ENCODE measurements at regions not wholly inside any gene's neighbourhood (a gene's known extent, or its start where the extent isn't known, plus 50 kb on each side); places are given as distances from the start of the nearest gene placed in this dataset.

- DNase-seq (ENCODE audit: insufficient read length, low spot score): no peak
- no peak for FAIRE-seq
Observed at GRCh38 chr3:117669774-117670173, 960.2 kb downstream of the TUSC7 start.

DNA sequence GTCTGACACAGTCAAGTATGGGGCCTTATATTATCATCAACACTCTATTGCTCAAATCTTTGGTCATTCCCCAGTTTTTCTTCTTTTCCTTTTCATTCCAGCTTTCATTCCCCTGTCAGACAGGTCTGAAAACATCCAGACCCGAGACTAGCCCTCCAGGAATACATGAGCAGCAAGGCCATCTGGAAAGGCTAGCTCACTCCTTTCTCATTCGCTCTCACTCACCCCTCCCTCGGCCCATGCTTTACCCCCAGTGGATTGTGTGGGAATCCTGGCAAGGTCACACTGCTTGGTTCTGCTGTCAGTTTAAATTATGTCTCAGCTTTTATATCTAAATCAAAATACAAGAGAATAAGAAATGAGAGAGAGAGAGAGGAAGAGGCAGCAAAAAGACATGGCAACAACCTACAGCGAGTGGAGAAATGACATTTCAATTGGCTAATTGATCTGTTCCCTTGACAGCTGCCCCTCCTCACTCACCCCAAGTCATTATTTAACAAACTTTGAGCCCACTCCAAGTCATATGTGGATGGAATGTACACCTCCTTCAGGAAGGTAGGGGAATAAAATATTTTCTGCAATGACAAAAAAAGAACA lies 962.2 kb downstream of the TUSC7 start:
- DNase-seq (ENCODE audit: insufficient read length, low spot score) (no peak), FAIRE-seq (no peak)

- FAIRE-seq: no peak
- no peak for DNase-seq (ENCODE audit: insufficient read length, low spot score)
Observed at GRCh38 chr3:117674321-117674720, 964.7 kb downstream of the TUSC7 start.

DNA sequence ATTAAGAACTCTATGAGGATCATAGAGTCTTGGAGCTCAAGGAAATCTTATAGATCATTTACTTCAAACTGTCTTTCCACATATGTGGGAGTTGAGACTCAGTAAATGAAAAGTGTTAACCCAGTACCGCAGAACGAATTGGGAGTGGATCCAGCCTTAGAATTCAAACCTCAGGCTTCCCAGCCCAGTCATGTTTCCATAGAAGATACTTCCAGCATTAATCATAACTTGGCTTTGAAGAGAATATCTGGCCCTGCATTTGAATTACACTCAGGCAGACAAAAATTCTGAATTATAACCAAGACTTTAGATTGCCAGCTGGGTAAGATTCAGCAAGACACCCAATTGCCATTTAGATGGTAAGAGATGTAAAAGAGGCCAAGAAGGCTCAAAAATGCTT lies 972.0 kb downstream of the TUSC7 start:
- DNase-seq (ENCODE audit: insufficient read length, low spot score) (no peak), FAIRE-seq (no peak)

GRCh38 chr3:117687096-117687495 lies 977.5 kb downstream of the TUSC7 start:
- no peak for FAIRE-seq
- no peak for DNase-seq (ENCODE audit: insufficient read length, low spot score)

GRCh38 chr3:117688583-117688982 lies 979.0 kb downstream of the TUSC7 start:
- no peak for DNase-seq (ENCODE audit: insufficient read length, low spot score)
- FAIRE-seq: no peak

- FAIRE-seq: no peak
Observed at GRCh38 chr3:117691526-117691925, 981.9 kb downstream of the TUSC7 start.

GRCh38 chr3:117692416-117692995 lies 982.9 kb downstream of the TUSC7 start:
- DNase-seq (ENCODE audit: insufficient read length, low spot score): no peak
- no peak for FAIRE-seq

More at GRCh38 chr3:117691526-117691925, 981.9 kb downstream of the TUSC7 start:
- no peak for DNase-seq (ENCODE audit: insufficient read length, low spot score)

- FAIRE-seq (no peak), DNase-seq (ENCODE audit: insufficient read length, low spot score) (no peak)
Observed at GRCh38 chr3:117695321-117695720, 985.7 kb downstream of the TUSC7 start.

DNA sequence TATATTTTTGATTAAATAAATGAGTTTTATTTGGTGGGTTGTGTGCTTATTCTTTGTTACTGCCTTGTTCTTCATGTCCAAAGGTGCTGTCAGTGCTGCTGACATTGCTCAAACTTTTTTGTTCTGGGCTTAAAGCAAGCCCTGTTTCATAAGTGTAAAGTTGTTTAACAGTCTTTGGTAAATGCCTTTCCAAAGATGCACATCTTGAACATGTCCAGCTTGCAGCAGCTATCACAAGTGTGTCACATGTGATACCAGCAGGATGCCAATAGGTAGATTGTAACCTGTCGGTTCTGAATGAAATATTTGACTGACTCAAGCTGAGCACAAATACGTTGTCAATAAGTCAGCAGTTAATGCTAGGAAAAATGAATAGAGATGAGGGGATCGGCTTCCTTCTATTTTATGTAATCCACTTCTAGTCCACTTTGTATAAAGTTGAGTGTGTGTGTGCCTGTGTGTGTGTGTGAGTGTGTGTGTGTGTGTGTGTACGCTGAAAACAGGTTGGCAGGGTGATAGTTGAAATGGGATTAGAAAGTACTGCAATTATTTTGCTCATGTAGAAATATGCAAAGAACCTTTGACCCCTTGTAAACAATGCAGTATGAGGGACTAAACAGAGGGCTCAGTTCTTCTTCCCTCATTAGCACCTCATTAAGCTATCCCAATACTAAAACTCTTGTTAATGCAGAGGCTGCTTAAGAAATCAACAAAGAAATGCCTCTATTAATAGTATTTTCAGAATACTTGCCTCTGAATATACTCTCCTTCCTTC lies 986.5 kb downstream of the TUSC7 start:
- no peak for DNase-seq (ENCODE audit: insufficient read length, low spot score)
- no peak for FAIRE-seq

DNA sequence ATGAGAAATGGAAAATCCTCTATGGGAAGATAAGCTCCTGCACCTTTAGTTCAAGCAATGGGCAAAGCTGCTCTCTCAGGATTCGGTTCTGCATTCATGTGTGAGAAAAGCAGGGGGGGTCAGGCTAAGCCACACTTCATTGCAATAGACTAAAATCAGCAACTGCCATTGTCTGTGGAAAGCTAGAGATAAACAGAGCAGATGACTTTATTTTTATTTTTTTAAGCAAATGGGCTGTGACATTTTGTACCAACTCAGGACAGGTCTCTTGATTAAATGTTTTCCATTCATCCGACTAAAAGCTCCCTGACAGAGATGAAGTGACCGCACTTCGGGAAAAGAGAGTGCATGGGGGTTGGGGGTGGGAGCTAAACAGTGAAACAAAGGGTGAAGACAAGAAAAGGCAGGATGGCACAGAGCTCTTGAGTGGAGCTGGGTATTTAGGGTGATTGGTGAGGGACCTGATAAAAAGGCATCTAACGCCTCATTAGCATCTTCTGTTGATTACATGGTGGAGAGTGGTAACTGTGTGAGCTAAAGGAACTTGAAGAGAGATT lies 987.4 kb downstream of the TUSC7 start:
- no peak for FAIRE-seq
- DNase-seq (ENCODE audit: insufficient read length, low spot score): no peak

GRCh38 chr3:117699058-117699457 lies 989.5 kb downstream of the TUSC7 start:
- FAIRE-seq: no peak
- no peak for DNase-seq (ENCODE audit: insufficient read length, low spot score)

DNA sequence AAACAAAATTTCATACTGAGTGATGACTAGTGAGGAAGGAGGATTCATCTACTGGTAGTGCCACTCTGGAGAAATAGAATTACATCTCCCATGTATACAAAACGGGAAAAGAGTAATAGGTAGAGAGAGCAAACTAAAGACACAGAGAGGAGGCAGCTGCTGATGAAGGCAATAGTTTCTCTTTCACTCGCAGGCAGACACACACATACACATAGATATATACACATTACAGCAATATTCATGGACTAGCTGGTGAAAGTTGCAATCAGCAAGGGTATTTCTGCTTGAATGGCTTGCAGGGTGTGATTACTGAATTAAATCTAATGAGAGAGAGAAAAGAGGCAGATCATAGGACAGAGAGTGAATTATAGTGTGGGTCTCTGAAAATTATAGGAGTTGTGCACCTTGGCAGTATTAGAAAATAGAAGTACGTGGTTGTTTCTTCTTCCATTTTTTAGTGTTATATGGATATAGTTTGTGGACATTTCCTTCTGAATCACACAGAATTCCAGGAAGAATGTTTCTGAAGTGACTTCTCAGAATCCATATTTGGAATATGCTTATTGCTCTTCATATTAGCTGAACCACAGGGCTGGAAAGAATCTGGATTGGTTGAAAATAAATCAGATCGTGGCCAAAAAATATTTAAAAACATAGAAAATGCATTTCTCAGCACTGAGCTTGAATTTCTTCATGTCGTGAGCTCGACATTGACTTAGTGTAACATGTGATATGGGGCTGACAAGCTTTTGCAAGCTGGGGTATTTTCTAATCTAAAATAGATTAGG lies 991.2 kb downstream of the TUSC7 start:
- no peak for FAIRE-seq
- no peak for DNase-seq (ENCODE audit: insufficient read length, low spot score)

DNA sequence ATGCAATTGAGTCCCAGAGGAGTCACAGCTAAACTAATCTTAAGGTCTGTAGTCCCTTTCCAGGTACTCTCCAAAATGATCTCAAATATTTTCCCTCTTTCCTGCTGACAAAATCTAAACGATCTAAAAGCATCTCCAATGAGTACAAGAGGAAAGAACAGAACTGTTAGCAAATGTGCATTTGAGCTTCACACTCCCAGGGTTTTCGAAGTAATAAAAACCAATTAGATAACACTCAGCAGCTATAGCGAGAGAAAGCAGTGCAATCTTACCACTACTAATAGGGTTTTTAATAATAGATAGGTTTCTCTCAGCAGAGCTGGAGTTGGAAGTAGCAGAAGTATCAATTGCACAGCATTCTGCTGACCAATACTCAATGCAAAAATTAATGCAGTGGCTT lies 995.4 kb downstream of the TUSC7 start:
- no peak for DNase-seq (ENCODE audit: insufficient read length, low spot score)
- no peak for FAIRE-seq

GRCh38 chr3:117706037-117706436 lies 996.5 kb downstream of the TUSC7 start:
- DNase-seq (ENCODE audit: insufficient read length, low spot score) (no peak), FAIRE-seq (no peak)

DNA sequence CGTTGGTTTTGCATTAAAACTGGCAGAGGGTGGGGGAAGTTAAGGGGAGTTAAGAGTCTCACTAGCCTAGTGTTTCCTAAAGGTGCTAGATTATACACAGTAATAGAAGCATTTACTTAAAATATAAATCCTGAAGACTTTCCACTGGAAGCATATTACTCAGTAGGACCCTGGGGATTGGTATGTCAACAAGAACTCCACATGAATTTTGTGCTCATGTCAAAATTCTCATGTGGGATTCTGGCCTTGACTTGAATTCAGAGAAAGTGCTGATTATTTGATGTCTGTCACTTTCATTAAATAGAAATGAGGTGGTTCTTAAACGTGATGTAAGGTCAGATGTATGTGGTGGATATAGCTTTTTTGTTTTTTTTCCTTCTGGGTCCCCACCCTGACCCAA lies 997.2 kb downstream of the TUSC7 start:
- FAIRE-seq: no peak

DNA sequence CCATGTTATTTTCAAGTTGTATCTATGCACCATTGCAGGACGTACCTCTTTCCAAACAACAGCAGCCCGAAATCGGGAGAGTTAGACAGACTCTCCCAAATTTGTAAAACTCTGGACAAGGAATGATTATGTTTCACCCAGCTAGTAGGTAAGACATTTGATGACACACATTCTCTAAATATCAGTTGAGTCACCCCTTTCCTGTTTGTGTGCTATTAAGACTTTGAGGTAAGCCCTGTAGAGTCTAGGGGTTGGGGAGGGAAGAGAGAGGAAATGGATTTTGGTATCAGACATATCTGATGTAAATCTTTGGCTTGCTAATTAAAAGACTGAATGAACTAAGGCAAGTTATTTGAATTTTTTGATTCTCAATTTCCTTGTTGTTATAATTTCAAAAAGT lies 999.0 kb downstream of the TUSC7 start:
- FAIRE-seq (no peak), DNase-seq (ENCODE audit: insufficient read length, low spot score) (no peak)

More for the DNA sequence above, 997.2 kb downstream of the TUSC7 start:
- DNase-seq (ENCODE audit: insufficient read length, low spot score): no peak

GRCh38 chr3:117709108-117709507 lies 999.5 kb downstream of the TUSC7 start:
- no peak for FAIRE-seq
- no peak for DNase-seq (ENCODE audit: insufficient read length, low spot score)

- FAIRE-seq: no peak
Observed at GRCh38 chr3:117710501-117710900, 1000.9 kb downstream of the TUSC7 start.

DNA sequence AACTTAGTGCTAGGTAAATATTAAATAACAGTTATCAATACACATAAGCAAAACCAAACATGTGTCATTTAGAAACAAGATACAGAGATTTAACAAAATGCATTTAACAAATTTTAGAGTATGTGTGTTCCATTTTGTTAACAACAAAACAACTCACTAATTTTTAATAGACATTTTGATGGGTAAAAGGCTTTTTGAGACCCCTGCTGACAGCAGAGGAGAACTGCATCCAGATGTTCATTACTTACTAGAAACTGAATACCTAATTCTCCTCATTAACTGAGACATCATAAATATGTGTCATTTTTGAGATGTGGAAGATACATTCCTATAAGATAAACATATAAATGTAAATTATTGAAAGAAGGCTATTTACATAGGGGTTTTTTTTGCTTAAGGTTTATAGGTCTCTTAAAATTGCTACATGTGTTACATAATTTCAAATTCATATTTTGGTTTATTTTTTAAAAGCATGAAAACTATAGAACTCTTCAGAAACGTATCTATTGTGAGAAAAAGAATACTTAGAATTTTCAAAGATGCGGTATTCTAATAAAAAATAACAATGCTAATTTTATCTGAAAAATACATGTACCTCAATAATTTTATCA lies 1009.8 kb downstream of the TUSC7 start:
- DNase-seq (ENCODE audit: insufficient read length, low spot score) (peak; percentile 4), FAIRE-seq (no peak)

More at GRCh38 chr3:117710501-117710900, 1000.9 kb downstream of the TUSC7 start:
- no peak for DNase-seq (ENCODE audit: insufficient read length, low spot score)

GRCh38 chr3:117721866-117722265 lies 1012.3 kb downstream of the TUSC7 start:
- FAIRE-seq: no peak
- no peak for DNase-seq (ENCODE audit: insufficient read length, low spot score)
